ENCODE measurements at regions not wholly inside any gene's neighbourhood (a gene's known extent, or its start where the extent isn't known, plus 50 kb on each side); places are given as distances from the start of the nearest gene placed in this dataset.
A peak's percentile ranks its signal among the peaks of the same experiment; 100 is the strongest.
"Not testable (repeated sequence)": the region's sequence is repeated elsewhere in the genome, so short reads cannot be mapped to it uniquely, and the experiment has no call there.

DNA sequence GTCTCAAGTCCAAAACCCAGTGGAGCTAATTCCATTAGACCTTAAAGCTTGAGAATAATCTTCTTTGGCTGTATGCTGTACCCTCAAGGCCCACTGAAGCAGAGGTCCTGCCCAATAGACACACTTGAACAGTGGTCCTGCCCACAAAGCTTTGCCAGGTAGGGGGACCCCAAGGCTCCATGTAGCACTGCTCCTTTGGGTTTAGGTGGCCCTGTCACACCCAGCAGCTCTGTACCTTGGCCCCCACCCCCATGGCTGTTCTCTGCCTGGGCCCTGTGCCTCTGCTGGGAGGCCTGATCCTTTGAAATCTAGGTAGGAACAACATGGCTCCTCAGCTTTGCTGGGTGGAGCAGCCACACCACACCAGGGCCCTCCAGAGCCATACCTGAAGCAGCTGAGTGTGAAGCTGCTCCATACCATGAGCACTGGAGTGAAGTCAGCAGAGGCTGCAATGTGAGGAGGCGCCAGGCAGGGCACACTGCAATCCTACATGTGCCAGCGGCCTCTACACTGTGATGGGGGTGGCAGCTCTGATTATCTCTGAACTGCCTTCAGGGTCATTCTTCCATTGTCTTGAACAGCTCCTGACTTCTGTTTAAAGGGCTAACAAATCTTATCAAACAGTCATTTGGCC is 188.0 kb upstream of the CCDC54 start:
- no peak for FAIRE-seq
- TF ChIP-seq POLR2AphosphoS5 (IDR thresholded peaks at IDR 0.05; ENCODE audit: low read depth, low read length) (no peak), POU2F2 (IDR thresholded peaks at IDR 0.05; ENCODE audit: low read depth, low read length) (no peak), SPI1 (IDR thresholded peaks at IDR 0.05; ENCODE audit: low read depth, low read length) (no peak), TAF1 (IDR thresholded peaks at IDR 0.05; ENCODE audit: low read depth, low read length) (no peak), PAX5 (IDR thresholded peaks at IDR 0.05; ENCODE audit: insufficient read depth, low read length, severe bottlenecking) (no peak), POLR2A (IDR thresholded peaks at IDR 0.05; ENCODE audit: low read depth, low read length) (no peak)
- DNase-seq (ENCODE audit: insufficient read length, low spot score) = no peak

DNA sequence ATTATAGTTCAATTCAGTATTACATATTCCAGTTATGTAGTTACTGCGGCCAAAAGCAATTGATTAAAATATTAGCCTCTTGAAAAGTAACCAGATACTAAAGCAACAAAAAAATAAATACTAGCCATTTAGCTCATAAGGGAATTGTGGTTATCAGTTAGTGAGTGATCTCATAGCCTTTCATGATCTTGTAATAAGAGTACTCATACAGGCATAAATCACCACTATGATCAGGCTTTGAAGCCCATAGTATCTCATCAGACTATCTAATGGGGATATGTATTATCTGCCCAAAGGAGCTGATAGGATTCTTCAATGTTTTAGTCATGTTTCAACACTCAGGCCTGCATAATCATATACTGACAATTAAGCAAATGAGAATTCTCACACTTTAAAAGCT is 184.1 kb upstream of the CCDC54 start:
- no peak for TF ChIP-seq PAX5 (IDR thresholded peaks at IDR 0.05; ENCODE audit: insufficient read depth, low read length, severe bottlenecking)
- no peak for TF ChIP-seq SPI1 (IDR thresholded peaks at IDR 0.05; ENCODE audit: low read depth, low read length)
- TF ChIP-seq TAF1 (IDR thresholded peaks at IDR 0.05; ENCODE audit: low read depth, low read length) = no peak
- TF ChIP-seq POLR2A (IDR thresholded peaks at IDR 0.05; ENCODE audit: low read depth, low read length) = no peak
- TF ChIP-seq POLR2AphosphoS5 (IDR thresholded peaks at IDR 0.05; ENCODE audit: low read depth, low read length) = no peak
- no peak for TF ChIP-seq POU2F2 (IDR thresholded peaks at IDR 0.05; ENCODE audit: low read depth, low read length)
- DNase-seq (ENCODE audit: insufficient read length, low spot score) (no peak), FAIRE-seq (no peak)

DNA sequence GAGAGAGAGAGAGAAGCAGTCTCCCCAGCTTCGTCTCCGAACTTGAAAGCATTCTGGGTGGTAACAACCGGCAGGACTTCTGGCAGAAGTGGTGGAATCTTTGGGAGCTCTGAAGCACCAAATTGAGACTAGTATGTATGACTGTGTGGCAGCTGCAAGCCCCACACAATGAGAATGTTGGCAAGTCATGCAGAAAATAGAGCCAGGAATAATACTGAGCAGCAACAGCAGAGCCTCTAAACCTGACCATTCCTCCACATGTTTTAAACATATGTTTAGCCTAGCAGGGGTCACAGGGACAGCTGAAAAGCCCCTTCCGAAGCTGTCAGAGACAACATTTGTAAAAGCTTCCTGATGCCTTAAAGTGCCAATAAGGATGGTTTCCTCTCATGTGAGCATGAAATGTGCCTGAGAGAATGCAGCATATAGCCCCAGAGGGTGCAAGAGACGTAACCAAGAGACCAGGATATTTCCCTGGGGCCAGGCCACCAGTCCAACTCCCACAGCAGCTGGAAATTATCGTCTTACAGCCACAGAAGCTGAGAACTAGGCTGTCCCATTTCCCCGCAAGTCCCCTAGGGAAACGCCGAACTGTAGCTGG is 178.6 kb upstream of the CCDC54 start:
- no peak for TF ChIP-seq TAF1 (IDR thresholded peaks at IDR 0.05; ENCODE audit: low read depth, low read length)
- no peak for TF ChIP-seq POLR2AphosphoS5 (IDR thresholded peaks at IDR 0.05; ENCODE audit: low read depth, low read length)
- TF ChIP-seq SPI1 (IDR thresholded peaks at IDR 0.05; ENCODE audit: low read depth, low read length) = no peak
- TF ChIP-seq POU2F2 (IDR thresholded peaks at IDR 0.05; ENCODE audit: low read depth, low read length) = no peak
- TF ChIP-seq POLR2A (IDR thresholded peaks at IDR 0.05; ENCODE audit: low read depth, low read length) = no peak
- no peak for TF ChIP-seq PAX5 (IDR thresholded peaks at IDR 0.05; ENCODE audit: insufficient read depth, low read length, severe bottlenecking)
- FAIRE-seq = no peak
- DNase-seq (ENCODE audit: insufficient read length, low spot score) = no peak

DNA sequence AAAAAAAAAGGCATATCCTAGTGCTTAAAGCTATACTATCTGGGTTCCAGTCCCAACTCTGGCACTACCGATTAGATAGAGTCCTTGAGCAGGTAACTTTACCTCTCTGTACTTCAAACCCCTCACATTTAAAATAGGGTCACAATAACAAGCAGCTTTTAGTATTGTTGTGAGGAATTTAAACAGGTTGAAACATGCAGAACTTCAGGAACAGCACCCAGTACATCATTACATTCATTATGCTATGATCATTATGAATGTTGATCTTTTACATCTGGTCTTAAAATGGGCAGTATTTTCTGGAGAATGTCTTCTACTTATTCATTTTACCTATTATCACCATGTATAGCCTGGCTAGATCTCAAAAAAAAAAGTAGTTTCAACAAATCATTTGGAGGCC is 176.1 kb upstream of the CCDC54 start:
- DNase-seq (ENCODE audit: insufficient read length, low spot score) (no peak), FAIRE-seq (no peak)
- no peak for TF ChIP-seq TAF1 (IDR thresholded peaks at IDR 0.05; ENCODE audit: low read depth, low read length)
- no peak for TF ChIP-seq POLR2AphosphoS5 (IDR thresholded peaks at IDR 0.05; ENCODE audit: low read depth, low read length)
- no peak for TF ChIP-seq POLR2A (IDR thresholded peaks at IDR 0.05; ENCODE audit: low read depth, low read length)
- no peak for TF ChIP-seq POU2F2 (IDR thresholded peaks at IDR 0.05; ENCODE audit: low read depth, low read length)
- no peak for TF ChIP-seq SPI1 (IDR thresholded peaks at IDR 0.05; ENCODE audit: low read depth, low read length)
- no peak for TF ChIP-seq PAX5 (IDR thresholded peaks at IDR 0.05; ENCODE audit: insufficient read depth, low read length, severe bottlenecking)

DNA sequence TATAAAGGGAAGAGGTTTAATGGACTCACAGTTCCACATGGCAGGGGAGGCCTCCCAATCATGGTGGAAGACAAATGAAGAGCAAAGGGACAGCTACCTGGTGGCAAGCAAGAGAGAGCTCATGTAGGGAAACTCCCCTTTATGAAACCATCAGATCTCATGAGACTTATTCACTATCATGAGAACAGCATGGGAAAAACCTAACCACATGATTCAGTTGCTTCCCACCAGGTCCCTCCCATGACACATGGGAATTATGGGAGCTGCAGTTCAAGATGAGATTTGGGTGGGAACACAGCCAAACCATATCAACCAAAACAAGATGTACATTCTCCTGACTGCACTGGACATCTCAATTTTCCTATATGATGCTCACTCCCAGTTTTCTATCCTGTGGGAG is 174.4 kb upstream of the CCDC54 start:
- not testable (repeated sequence) for DNase-seq (ENCODE audit: insufficient read length, low spot score); FAIRE-seq

DNA sequence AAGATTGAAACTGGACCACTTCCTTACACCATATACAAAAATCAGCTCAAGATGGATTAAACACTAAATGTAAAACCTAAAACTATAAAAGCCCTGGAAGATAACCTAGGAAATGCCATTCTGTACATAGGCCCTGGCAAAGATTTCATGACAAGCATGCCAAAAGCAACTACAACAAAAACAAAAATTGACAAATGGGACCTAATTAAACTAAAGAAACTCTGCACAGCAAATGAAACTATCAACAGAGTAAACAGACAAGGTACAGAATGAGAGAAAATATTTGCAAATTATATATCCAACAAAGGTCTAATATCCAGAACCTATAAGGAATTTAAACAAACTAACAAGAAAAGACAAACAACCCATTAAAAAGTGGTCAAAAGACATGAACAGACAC is 173.1 kb upstream of the CCDC54 start:
- FAIRE-seq = no peak

DNA sequence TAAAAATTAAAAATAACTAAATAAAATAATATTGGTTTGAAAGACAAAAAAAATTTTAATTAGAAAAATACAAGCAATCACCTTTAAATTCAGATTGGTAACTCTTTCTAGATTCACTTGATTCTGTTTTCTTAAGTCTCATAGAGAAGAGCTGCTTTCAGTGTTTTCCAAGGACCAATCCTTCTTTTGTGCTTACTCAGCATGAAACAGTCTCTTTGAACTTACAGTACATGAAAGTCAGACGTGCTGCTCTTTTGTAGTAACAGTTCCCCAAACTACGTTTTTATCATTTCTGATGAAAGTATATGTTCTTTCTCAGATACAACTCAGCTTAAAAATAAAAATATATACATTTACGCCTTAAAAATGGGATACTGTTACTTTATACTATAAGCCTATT is 171.9 kb upstream of the CCDC54 start:
- TF ChIP-seq PAX5 (IDR thresholded peaks at IDR 0.05; ENCODE audit: insufficient read depth, low read length, severe bottlenecking) = no peak
- TF ChIP-seq POU2F2 (IDR thresholded peaks at IDR 0.05; ENCODE audit: low read depth, low read length) = no peak
- no peak for TF ChIP-seq POLR2A (IDR thresholded peaks at IDR 0.05; ENCODE audit: low read depth, low read length)
- TF ChIP-seq POLR2AphosphoS5 (IDR thresholded peaks at IDR 0.05; ENCODE audit: low read depth, low read length) = no peak
- no peak for TF ChIP-seq TAF1 (IDR thresholded peaks at IDR 0.05; ENCODE audit: low read depth, low read length)
- no peak for TF ChIP-seq SPI1 (IDR thresholded peaks at IDR 0.05; ENCODE audit: low read depth, low read length)
- FAIRE-seq (no peak), DNase-seq (ENCODE audit: insufficient read length, low spot score) (no peak)

More for the DNA sequence above, 173.1 kb upstream of the CCDC54 start:
- DNase-seq (ENCODE audit: insufficient read length, low spot score) = no peak
- TF ChIP-seq POLR2AphosphoS5 (IDR thresholded peaks at IDR 0.05; ENCODE audit: low read depth, low read length) = no peak
- TF ChIP-seq TAF1 (IDR thresholded peaks at IDR 0.05; ENCODE audit: low read depth, low read length) = no peak
- no peak for TF ChIP-seq PAX5 (IDR thresholded peaks at IDR 0.05; ENCODE audit: insufficient read depth, low read length, severe bottlenecking)
- no peak for TF ChIP-seq SPI1 (IDR thresholded peaks at IDR 0.05; ENCODE audit: low read depth, low read length)
- TF ChIP-seq POLR2A (IDR thresholded peaks at IDR 0.05; ENCODE audit: low read depth, low read length) = no peak
- TF ChIP-seq POU2F2 (IDR thresholded peaks at IDR 0.05; ENCODE audit: low read depth, low read length) = no peak

DNA sequence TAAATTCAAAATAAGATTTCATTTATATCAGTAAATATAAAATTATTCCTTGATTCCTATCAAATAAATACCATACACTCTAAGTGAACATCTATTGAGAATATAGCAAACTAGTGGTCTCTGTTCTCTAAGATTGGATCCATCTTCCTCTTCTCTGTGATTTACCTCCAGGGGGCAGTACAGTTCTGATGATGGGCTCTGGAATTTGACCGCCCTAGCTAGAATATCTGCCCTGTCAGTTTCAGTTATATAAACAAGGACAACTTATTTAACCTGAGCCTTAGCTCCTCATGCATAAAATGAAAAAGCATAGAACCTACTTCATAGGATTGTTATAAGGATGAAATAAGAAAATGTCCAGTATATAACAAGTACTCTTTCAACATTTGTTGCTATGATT is 171.1 kb upstream of the CCDC54 start:
- peak; percentile 4 for DNase-seq (ENCODE audit: insufficient read length, low spot score)
- no peak for TF ChIP-seq POLR2A (IDR thresholded peaks at IDR 0.05; ENCODE audit: low read depth, low read length)
- no peak for FAIRE-seq

DNA sequence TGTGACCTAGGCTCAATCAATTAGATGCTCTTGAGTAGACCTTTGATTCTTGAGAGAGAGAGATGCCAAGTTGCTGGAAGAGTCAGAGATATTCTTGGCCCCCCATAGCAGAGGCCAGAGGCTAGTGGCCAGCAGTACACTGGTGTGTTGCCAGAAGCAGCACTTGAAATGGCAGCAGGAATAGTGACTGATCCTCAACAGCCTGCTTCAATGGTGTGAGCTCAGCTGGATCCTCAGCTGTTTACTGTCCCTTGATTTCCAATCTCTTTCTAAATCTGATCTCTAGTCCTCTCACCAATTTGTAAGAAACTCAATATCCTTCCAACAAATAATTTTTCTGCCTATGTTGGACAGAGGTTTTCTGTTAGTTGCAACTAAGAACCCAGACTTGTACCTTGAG is 170.3 kb upstream of the CCDC54 start:
- no peak for TF ChIP-seq POU2F2 (IDR thresholded peaks at IDR 0.05; ENCODE audit: low read depth, low read length)
- TF ChIP-seq POLR2A (IDR thresholded peaks at IDR 0.05; ENCODE audit: low read depth, low read length) = no peak
- TF ChIP-seq SPI1 (IDR thresholded peaks at IDR 0.05; ENCODE audit: low read depth, low read length) = no peak
- TF ChIP-seq TAF1 (IDR thresholded peaks at IDR 0.05; ENCODE audit: low read depth, low read length) = no peak
- no peak for TF ChIP-seq PAX5 (IDR thresholded peaks at IDR 0.05; ENCODE audit: insufficient read depth, low read length, severe bottlenecking)
- no peak for TF ChIP-seq POLR2AphosphoS5 (IDR thresholded peaks at IDR 0.05; ENCODE audit: low read depth, low read length)
- no peak for DNase-seq (ENCODE audit: insufficient read length, low spot score)
- FAIRE-seq = no peak

DNA sequence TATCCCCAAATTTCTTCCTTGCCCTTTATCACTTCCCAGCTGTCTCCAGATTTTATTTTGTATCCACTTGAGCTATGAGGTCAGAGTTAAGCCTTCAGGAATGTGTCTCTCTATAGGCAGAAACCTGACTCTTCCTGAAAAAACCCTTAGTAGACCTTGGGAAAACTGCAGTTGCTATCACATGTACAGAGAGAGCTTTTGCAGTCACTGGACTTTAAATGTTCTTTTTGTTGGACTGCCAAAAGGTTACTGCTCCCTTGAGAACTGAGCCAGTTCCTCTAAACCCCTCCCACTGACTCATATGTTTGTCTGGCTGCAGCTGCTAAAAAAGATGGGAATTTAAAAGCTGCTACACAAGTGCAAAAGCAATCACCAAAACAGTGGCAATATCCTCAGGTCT is 169.1 kb upstream of the CCDC54 start:
- TF ChIP-seq POLR2AphosphoS5 (IDR thresholded peaks at IDR 0.05; ENCODE audit: low read depth, low read length) (no peak), POLR2A (IDR thresholded peaks at IDR 0.05; ENCODE audit: low read depth, low read length) (no peak), PAX5 (IDR thresholded peaks at IDR 0.05; ENCODE audit: insufficient read depth, low read length, severe bottlenecking) (no peak), TAF1 (IDR thresholded peaks at IDR 0.05; ENCODE audit: low read depth, low read length) (no peak), SPI1 (IDR thresholded peaks at IDR 0.05; ENCODE audit: low read depth, low read length) (no peak), POU2F2 (IDR thresholded peaks at IDR 0.05; ENCODE audit: low read depth, low read length) (no peak)
- no peak for FAIRE-seq
- DNase-seq (ENCODE audit: insufficient read length, low spot score) = no peak

Measured in GM12891 (cell line).